ENCODE measurements at regions not wholly inside any gene's neighbourhood (a gene's known extent, or its start where the extent isn't known, plus 50 kb on each side); places are given as distances from the start of the nearest gene placed in this dataset.
A peak's percentile ranks its signal among the peaks of the same experiment; 100 is the strongest.

DNA sequence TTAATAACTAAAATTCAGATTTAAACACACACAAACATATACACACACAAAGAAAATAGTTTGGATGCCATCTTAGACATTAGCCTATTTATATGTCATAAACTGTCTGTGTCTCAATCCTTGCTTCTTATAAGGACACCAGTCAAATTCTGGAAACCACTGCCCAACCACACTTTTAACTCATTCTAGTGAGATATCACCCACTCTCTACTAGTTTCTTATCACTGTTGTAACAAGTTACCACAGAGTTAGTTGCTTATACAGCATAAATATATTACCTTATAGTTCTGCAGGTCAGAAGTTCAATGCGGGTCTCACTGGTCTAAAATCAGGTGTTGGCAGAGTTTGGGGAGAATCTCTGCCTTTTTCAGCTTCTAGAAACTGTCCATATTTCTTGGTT is 239.1 kb downstream of the MTX2 start:
- no peak for DNase-seq

DNA sequence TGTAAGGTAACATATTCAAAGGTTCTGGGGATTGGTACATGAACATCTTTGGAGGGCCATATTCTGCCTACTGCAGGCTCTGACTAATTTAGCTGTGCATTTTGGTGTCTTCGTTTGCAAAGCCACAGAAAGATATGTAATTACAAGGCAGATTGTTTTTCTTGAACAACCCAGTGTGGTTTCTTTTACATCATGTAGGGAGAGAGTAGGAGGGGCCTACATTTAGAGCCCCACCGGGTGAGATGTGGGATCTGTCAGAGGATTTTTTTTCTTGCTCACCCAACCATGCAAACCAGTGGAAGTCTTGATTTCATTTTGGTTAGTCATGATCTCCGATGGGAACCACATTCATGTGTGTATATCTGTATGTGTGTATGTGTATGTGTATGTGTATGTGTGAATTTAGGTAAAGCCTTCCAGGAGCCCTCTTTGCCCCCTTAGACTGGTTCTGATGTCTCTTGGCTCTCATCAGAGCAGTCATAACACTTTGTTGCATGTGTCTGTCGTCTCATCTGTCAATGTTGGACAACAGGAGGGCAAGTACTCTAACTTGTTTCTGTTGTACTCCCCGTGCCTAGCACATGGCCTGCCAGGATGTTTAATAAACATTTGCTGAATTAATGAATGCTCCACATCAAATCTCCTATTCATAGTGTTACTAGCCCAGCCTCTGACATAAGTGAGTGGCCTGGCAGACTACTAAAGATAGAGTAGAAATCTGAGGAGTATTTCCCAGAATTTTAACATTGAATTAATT is 239.9 kb downstream of the MTX2 start:
- no peak for DNase-seq

DNA sequence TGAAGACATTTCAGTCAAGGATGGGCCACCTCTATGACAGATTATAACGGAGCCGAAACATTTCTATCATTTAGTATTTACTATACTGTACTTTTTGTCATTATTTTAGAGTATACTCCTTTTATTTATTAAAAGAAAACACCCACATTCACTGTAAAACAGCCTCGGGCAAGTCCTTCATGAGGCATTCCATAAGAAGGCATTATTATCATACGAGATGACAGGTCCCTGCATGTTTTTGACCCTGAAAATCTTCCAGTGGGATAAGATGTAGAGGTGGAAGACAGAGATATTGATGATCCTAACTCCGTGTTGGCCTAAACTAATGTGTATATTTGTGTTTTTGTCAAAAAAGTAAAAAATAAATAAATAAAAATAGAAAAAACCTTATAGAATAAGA is 245.0 kb downstream of the MTX2 start:
- no peak for DNase-seq

DNA sequence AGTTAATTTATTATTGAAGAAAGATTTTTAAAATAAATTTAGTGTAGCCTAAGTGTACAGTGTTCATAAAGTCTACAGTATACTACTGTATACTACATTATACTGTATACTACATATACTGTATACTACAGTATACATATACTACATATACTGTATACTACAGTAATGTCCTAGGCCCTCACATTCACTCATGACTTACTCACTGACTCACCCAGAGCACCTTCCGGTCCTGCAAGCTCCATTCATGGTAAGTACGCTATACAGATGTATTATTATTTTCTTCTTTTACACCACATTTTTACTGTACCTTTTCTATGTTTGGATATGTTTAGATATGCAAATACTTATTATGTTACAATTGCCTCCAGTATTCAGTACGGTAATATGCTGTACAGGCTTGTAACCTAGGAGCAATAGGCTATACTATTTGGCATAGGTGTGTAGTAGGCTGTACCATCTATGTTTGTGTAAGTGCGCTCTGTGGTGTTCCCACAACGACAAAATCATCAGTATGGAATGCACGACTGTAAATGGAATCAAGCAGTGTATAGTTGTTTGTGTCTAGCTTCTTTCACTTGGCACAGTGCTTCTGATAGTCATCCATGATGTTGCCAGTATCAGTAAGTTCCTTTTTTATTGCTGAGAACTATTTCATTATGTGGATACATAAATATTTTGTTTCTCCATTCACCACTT is 245.7 kb downstream of the MTX2 start:
- DNase-seq: no peak

DNA sequence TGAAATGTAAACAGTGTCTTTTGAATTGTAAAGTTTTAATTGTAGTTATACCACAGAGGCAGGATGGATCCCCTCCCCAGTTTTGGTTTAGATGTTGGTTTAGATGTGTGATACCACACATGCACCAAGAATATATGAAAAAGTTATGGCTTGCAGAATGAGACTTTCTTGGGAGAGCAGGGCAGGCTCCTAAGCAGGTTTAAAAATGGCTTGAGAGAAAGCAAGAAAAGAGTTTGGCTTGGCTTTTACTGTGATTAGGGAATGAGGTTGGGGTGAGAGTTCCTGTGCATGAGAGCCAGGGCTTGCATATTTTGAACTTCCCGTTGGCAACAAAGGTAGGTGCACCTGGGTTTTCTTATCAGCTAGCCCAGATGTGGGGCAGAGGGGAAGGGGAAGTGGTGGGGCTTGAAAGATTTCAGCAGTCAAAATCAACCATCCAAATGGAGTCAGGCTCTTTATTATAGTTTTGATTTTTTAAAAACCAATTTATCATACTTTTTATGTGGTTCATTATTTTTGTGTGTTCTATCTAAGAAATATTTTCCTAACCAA is 246.9 kb downstream of the MTX2 start:
- peak in 2 of 6 experiments; percentile 1 to 5 for DNase-seq

DNA sequence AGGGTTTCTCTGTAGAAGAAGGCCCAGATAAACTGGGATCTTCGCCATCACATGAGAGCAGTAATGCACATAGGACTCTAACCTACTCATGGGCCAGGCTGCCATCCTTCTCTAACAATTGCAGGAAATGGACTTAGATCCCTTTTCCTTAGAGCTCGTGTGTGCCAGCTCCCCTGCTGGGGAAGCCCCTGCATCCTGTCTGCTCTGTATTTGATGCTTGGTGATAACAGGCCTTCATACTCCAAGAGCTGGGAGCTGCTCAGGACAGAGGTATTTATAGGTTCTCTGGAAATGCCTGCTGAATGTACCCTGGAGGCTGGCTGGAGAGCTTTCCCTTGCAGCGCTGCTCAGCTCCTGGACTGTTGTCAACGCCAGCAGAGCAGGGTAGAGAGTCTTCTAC is 249.6 kb downstream of the MTX2 start:
- DNase-seq: no peak

DNA sequence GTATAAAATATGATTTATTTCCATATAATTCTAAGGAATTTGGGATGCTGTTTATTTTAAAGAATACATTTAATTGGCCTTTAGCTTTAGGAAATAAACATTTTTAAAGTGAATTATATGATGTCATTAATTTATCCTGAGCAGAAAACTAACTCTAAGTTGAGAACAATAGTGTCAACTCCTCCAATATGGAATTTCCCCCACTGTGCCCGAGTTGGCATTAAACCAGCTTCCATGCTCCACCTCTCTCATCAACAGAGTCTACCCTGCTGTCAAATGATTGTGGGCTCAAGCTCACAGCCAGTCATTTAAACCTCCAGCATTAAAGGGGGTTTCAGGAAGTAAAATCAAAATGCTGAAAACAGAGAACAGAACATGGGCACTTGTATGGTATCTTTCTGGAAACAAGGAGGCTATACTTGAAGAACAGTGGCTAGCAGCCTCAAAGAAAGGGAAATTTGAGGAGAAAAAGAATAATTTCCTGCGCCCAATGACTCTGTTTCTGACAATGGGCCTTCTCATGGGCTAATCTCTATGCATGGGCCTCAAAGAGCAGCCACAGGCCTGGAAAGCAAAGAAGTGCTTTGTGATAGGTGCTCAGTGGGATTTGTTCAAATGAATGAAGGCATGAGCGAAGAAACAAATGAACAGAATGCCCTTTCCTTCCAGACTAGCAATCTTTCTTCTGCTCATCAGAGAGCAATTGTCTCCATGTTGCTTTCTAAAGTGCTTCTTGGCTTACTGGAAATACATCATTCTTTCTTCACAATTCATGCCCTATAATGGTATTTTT is 252.8 kb downstream of the MTX2 start:
- no peak for DNase-seq

DNA sequence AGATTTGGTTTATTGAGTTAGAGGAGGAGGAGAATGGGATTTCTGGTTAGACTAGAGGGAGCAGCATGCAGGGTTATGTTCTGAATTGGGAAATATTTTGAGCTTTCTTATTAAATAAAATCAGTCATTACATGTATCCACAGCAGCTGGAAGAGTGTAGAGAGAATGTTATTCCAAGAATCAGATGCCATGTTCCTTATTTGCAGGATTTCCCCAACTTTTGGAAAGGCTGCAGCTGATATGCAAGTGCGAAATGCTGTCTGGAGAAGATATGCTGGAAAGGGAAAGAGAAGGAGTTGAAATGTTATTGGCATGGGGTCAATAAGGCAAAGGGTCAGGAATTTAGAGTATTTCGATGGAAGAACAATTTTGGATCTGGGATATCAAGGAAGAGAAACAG is 255.8 kb downstream of the MTX2 start:
- no peak for DNase-seq

DNA sequence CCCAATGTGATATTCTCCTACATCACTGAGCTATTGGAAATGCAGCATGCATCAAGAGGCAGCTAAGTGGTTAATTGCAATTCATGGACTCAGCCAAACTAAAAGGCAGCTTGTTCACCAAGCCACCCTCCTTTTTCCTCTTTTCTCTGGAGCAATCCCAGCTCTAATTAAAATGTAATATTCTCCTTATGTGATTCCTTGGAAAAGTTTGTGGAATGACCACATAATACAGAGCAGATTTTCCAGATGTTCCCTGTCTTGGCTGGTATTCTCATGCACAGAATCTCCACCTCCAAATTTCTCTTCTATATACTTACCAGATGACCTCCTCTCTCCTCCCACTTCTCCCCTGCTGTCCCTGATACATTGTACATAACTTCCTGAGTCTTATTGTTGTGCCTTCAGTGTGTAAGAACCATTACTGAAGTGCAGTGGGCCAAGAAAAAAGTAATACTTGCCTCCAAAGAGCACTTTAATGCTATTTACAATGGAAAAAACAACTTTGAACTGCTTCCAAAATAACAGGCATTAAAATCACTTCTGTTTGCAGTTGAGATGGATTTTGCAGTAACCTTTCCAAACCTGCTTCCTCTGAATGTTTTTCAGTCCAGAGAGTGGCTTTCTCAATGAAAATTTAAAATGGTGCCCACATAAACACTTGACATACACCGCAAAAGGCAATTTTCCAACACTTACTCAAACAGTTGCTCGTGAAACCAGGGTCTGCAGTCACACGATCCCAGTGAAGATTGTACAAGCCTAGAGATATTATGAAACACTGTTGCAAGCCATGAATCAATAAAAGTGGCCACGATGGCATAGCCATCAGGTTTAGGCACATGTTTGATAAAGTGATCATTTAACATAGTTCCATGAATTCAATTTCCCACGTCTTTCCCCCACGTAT is 258.0 kb downstream of the MTX2 start:
- DNase-seq: no peak

DNA sequence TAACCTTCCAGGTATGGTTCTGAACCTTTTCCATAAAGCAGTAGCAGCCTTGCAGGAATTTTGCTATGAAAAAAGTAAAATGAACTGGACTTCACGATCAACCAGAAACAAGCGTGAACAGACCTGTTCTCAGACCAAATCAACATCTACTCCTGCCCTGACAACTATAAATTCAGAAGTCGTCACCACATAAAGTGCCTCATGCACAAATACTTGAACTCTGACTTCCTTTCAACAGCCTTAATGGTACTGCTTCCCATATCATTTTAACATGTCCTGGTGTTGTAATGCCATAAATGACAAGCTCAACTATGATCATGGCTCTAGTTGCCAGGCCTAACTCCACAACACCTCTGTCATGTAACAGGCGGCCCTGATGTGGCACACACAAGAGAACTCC is 262.4 kb downstream of the MTX2 start:
- DNase-seq: no peak

DNA sequence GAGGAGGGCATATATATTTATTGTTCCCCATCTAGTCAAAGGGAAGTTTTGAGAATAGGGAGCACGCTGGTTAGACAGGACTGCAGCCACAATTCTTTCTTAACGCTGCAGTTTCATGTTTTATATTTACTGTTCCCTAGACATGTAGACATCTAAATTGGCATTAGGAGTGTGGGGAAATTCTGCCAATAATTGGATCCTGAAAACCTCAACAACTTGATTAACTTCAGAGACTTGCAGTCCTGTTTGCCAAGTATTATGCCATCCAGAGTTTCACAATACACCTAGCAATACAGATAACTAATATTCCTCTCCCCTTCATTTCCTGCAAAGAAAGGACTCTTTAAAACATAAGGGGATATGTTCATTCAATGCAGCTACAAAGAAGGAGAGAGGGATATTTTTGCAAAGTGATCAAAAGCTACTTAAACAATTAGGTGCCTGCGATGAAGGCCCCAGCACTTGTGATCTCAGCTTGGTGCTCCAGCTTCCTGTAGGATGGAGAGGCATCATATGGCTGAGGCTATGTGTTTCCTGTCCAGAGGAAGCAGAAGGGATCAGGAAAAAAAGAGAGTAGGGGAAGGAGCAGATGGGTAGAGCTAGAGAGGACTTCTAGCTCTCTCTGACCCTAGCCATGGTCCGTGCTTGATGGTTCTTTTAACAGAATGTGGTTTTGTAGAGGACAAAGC is 264.4 kb downstream of the MTX2 start:
- DNase-seq: no peak

DNA sequence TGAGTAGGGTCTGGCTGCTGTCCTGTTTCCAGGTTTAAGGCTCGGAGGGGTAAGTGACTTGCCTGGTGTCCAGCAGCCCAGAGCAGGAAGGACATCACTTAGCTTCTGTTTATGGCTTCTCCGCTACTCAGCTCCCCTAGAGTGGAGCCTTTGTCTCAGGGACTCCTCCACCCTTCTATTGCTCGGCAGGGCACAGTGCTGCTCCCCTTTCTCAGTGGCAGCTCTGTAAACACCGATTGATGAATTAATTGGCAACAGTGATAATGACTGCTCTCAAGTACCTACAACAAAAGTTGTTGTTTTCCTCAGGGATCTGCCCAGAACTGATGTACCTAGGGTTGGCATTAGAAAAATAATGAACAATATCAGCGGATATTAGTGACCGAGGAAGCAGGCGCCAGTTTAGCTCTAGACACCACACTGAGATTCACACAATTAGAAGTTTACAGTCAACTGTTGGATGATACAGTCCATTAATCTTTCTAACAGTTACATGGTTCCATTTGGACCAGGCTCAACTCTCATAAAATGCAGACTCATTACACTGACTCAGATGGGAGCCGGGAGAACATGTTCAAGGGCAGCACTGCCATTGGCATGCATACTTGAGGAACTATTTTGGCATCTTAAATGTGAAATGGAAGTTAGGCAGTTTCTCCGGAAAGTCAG is 265.7 kb downstream of the MTX2 start:
- no peak for DNase-seq

DNA sequence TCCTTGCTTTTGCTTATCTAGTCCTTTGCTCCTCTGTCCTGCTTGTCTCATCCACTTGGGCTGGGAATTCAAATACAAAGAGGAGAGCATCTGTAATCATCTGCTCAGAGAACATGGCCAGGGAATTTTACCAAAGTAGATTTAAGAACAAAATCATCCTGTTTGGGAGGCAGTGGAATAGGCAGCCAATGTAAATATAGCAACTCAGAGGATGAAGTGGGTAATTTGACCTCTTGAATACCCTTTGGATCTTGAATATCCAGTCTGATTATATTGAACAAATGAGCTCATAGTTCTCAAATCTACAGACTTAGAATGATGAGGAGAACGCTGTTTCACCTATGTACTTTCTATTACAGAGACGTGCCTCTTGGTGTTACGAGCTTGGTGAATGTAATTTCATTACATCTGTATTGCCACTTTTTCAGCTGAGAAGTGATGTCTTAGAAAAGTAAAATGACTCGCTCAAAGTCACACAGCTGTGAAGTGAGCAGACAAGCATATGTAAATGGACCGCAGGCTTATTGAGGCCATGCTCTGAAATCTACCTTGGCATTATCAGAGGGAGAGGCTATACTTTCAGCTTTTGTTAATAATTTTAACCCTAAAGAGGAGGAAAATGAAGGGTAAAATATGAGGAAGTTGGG is 266.3 kb downstream of the MTX2 start:
- DNase-seq: no peak

DNA sequence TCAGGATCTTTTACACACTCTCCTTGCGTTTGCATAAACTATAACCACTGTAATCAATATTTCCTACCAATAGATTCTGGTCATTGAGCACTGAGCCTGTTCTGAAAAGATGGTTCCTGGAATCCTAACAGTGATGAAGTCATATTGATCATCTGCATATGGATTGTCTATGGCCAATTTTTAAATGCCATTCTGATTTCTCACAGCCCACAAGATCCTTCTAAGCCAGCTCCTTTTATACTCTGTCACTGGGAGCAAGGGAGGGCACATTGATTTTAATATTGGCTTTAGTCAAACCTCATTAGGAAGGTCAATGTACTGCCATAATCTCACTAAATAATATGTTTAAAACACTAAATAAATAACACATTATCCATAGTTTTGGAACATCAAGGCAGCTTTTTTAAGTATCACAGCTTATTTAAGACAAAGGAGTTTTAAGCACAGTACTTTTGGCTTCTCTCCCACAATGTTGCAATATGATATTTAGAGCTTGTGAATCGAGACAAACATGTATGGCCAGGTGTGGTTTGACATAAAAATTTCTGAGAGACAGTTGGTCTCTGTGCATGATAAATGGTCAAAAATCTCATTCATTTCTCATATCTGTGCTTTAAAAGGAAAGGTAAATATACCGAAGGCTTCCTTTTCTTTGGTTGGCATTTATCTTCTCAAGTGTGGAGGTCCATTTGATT is 267.3 kb downstream of the MTX2 start:
- no peak for DNase-seq

DNA sequence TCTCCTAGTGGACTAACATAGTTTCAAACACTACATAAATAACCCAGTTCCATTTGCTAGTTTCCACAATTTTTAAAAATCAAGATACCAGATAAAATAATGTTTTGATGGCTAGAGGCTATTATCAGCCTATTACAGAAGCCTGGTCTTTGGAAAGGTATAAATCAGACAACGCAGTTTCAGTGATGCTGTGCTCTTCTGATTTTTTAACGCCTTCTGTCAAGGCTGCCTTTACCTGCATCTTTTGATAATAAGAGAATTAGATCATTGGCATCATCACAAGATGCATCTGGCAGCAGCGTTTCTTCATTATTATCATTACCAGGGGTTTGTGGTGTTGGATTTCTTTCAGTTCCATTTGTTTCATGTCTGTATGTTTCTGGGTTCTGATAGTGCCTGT is 268.7 kb downstream of the MTX2 start:
- no peak for DNase-seq

DNA sequence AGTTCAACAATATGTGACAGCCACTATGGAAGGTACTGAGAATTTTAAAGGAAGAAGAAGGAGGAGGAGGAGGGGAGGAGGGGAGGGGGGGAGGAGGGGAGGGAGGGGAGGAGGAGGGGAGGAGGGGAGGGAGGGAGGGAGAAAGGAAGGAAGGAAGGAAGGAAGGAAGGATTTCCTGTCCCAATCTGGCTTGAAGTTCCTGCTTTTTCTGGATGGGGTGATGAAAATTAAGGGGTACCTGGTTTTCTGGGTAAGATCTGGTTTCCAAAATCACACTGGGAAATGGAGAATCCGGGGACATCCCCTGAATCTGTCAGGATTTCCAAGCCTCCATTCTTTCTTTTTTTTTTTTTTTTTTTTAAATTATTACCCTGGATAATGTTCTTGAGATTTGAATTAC is 271.8 kb downstream of the MTX2 start:
- DNase-seq: no peak

DNA sequence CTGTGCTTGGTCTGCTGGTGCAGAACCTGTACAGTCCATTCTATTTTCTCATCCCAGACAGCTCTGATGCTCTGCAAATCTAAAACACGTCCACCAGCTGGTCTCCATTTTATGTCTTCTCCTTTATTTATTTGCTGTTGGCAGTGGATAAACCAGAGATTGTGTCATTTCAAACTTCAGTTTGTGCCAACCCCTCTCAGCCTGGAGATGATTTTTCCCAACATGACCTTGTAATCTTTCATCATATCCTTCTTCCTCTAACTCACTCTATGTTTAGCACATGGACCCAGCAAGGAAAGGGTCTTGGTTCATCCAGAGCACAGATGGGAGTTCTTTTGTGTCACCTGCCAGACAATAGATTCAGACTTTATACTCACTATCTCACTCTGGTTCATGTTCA is 273.2 kb downstream of the MTX2 start:
- no peak for DNase-seq

DNA sequence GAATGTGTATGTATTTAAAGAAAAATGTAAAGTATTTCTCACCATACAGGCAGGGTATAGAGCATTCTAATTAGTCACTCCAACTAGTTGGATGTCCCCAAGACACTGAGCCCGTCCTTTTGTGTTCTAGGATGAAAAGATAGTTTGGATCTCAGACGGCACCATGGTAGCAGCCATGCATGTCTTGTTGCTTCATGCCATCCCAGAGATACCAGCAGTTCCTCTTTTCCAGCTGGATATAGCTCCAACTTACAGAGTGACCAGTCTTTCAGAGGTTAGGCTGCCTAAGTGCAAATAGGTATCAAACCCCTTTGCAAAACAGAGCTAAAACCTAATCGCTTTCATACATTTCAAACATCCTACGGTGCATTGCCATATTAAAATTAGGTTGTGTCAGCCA is 275.3 kb downstream of the MTX2 start:
- DNase-seq: no peak

DNA sequence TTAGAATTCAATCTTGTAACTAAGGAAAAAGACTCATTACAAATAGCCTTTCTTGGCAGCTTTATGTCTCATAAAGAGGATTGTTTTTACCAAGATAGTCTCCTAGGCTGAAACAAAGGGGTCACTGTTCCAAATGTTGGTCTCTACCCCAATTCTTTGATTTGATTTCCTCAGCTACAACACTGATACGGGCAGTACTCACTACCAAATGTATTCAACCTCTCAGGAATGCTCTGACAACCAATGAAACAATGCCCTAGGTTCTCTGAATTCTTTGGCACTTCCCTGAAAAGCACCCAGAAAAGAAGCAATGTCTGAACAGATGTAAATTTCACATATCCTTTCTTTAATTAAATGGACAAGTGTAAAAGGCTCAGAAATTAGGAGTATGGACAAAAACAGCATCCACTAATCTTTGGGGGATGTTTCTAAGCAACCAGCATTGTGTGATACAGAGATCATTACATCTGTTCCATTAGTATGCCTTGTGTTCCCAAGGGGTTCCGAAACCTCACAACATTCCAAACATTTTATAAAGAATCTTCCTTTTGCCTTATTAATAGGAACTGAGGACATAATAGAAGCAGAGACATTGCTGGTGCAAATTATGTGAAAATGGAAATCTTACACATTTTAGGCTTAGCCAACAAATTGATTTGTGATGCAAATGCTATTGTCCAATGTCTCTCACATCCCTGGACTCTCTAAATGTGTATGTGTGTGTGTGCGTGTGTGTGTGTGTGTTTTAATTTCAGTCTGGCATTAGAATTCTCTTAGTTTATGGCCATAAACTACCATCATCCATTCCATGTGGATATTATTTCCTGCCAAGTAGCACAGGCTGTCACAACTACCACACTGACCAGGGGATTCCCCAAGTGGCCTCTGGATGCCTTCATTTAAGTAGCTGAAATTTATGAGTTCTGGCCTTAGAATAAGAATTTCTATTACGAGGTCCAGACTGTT is 276.0 kb downstream of the MTX2 start:
- DNase-seq: no peak
